Uterus (tissue), 3 donors: ENCODE measurements at regions not wholly inside any gene's neighbourhood (a gene's known extent, or its start where the extent isn't known, plus 50 kb on each side); places are given as distances from the start of the nearest gene placed in this dataset.

Experiments
- DNase-seq, 2 donors: peaks; one replicate each; pipeline ENCODE4 v3.0.0-alpha.2; 2019 to 2020
- H3K27ac ChIP-seq, 2 donors: fragments of 200-600 bp; sonication (generic); 1 replicate in 1 of 2; 2 replicates in 1 of 2; pipeline ENCODE4 v1.5.1; 2016 to 2018
- H3K27me3 ChIP-seq, 2 donors: fragments of 200-600 bp; sonication (generic); one replicate each; pipeline ENCODE4 v1.5.1; 2018 to 2019; ENCODE audit warnings: control low read depth in 1 of 2
- H3K36me3 ChIP-seq, 2 donors: fragments of 200-600 bp; sonication (generic); one replicate each; pipeline ENCODE4 v1.5.1; 2019; ENCODE audit warnings: control low read depth in 1 of 2
- H3K4me1 ChIP-seq, 2 donors: fragments of 200-600 bp; sonication (generic); one replicate each; pipeline ENCODE4 v1.5.1; 2018 to 2019; ENCODE audit warnings: control low read depth in 1 of 2
- H3K4me3 ChIP-seq, 2 donors: fragments of 200-600 bp; sonication (generic); 1 replicate in 1 of 2; 2 replicates in 1 of 2; pipeline ENCODE4 v1.5.1; 2018 to 2019; ENCODE audit warnings: mild to moderate bottlenecking in 1 of 2
- H3K9me3 ChIP-seq, 2 donors: fragments of 200-600 bp; sonication (generic); one replicate each; pipeline ENCODE4 v1.5.1; 2019; ENCODE audit warnings: control low read depth in 1 of 2
- POLR2A ChIP-seq, 2 donors: fragments of 450-650 bp; IDR thresholded peaks; one replicate each; pipeline ENCODE4 v1.6.1; 2016; ENCODE audit warnings: antibody characterized with exemption in 2 of 2, mild to moderate bottlenecking in 1 of 2, moderate library complexity in 1 of 2
- intact Hi-C: fragments of 100-400 bp; cut with DNase I; formaldehyde crosslinking; loops from one replicate; pipeline ENCODE4 v1.15.1; 2023; ENCODE audit warnings: low total_unique reads
- TF ChIP-seq, protein P1 (sequence below), 4 experiments: fragments of 200-600 bp in 2 of 4; fragments of 450-650 bp in 2 of 4; sonication (generic) in 2 of 4; IDR thresholded peaks; one replicate each; pipeline ENCODE4 v1.5.1; 2016 to 2019; ENCODE audit warnings: antibody characterized with exemption in 4 of 4, mild to moderate bottlenecking in 2 of 4, moderate library complexity in 1 of 4
- donor health status: DM: yes; HTN: yes; CAD: no.

DNA sequence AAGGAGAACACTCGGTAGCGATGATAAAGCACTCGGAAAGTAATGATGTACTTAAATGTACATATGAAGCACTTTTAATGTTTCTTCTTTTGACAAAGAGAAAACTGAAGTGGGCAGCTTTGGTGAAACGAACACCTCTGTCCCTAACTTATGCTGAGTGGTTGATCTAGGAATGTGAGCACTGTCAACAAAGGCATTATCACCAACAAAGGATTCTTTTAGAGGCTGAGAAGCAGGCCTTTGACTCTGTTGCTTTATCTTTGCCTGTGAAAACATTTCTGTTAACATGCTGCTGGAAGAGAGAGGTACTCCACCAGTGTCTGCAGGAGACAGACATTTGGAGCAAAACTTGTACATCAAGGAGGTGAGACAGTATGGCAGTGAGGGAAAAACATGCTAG, 103.2 kb upstream of the VRK1 start:
- H3K4me1 ChIP-seq, result no peaks in the 10 kb centered on the region
- intact Hi-C loops, result no loop called here
- no peak overlapping the region for H3K4me3 ChIP-seq
- no peaks in the 10 kb centered on the region for H3K9me3 ChIP-seq
- DNase-seq, result no peak
- no peaks in the 10 kb centered on the region for H3K27me3 ChIP-seq
- TF ChIP-seq, protein P1, sequence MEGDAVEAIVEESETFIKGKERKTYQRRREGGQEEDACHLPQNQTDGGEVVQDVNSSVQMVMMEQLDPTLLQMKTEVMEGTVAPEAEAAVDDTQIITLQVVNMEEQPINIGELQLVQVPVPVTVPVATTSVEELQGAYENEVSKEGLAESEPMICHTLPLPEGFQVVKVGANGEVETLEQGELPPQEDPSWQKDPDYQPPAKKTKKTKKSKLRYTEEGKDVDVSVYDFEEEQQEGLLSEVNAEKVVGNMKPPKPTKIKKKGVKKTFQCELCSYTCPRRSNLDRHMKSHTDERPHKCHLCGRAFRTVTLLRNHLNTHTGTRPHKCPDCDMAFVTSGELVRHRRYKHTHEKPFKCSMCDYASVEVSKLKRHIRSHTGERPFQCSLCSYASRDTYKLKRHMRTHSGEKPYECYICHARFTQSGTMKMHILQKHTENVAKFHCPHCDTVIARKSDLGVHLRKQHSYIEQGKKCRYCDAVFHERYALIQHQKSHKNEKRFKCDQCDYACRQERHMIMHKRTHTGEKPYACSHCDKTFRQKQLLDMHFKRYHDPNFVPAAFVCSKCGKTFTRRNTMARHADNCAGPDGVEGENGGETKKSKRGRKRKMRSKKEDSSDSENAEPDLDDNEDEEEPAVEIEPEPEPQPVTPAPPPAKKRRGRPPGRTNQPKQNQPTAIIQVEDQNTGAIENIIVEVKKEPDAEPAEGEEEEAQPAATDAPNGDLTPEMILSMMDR (IDR thresholded peaks at IDR 0.05), result no peak
- TF ChIP-seq POLR2A (IDR thresholded peaks at IDR 0.05), result no peak
- no peak overlapping the region for H3K27ac ChIP-seq
- no peaks in the 10 kb centered on the region for H3K36me3 ChIP-seq

DNA sequence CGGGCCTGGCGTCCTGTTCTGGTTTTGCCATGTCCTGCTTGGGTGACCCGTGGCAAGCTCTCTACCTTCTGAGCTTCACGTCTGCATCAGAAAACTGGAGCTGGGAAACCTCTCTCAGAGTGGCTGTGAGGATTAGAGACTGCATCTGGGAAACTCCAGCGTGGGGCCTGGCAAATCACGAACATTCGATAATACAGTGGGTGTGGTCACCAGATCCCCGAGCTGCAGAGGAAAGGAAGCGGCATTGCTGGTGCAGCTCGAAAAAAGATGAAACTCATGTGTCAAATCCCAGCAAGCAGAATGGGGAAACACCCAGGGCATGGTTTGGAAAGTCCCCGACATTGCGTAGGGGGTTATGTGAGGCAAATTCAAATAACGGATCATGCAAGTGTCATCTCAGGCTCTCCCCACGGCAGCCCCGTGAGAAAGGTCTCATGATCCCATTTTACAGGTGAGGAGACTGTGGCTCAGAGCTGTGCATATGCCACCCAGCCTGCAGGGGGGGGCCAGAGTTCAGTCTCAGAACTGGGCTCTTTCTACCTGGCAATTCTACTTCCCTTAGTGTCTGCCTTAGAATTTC, 98.1 kb upstream of the VRK1 start:
- intact Hi-C loops, result no loop called here
- TF ChIP-seq POLR2A (IDR thresholded peaks at IDR 0.05), result no peak
- TF ChIP-seq, protein P1 (IDR thresholded peaks at IDR 0.05), result no peak

DNA sequence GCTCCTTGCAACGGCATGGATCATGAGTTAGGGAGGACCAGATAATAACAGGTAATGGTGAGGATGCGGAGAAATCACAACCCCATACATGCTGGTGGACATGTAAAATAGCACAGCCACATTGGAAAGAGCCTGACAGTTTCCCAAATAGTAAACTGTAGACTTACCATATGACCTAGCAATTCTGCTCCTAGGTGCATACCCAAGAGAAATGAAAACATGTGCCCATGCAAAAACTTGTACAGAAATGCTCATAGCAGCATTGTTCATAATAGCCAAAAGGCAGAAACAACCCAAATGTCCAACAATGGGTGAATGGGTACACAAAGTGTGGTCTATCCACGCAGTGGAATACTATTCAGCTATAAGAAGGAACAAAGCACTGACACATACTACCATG, 97.5 kb upstream of the VRK1 start:
- Histone ChIP-seq H3K4me3 (no peak overlapping the region), H3K27me3 (no peaks in the 10 kb centered on the region), H3K27ac (no peak overlapping the region), H3K4me1 (no peaks in the 10 kb centered on the region), H3K9me3 (no peaks in the 10 kb centered on the region), H3K36me3 (no peaks in the 10 kb centered on the region)
- intact Hi-C loops, result no loop called here
- TF ChIP-seq POLR2A (IDR thresholded peaks at IDR 0.05), result no peak
- TF ChIP-seq, protein P1 (IDR thresholded peaks at IDR 0.05), result no peak
- DNase-seq, result no peak

More for the DNA sequence above, 98.1 kb upstream of the VRK1 start:
- H3K9me3 ChIP-seq, result no peaks in the 10 kb centered on the region
- no peaks in the 10 kb centered on the region for H3K27me3 ChIP-seq
- H3K36me3 ChIP-seq, result no peaks in the 10 kb centered on the region
- H3K4me3 ChIP-seq, result no peak overlapping the region
- no peak for DNase-seq
- H3K27ac ChIP-seq, result no peak overlapping the region
- no peaks in the 10 kb centered on the region for H3K4me1 ChIP-seq

DNA sequence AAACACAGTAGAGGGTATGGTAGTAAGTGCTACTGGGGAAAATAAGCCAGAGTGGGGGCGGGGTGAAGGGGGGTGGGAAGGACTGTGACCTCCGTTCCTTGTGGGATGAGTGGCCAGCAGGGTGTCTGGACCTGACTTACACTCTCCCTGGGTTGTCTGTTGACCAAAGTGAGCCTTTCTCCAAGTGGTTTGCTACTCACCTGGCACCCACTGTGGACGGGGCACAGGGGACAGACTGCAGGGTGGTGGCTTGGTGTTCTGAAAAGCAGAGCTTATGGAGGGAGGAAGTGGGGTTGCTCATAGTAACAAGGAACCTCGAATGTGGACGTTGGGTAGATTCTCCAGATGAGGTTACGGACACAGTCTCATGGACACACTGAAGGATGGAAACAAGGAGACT, 94.4 kb upstream of the VRK1 start:
- Histone ChIP-seq H3K9me3 (no peaks in the 10 kb centered on the region), H3K27me3 (no peaks in the 10 kb centered on the region), H3K4me1 (no peaks in the 10 kb centered on the region), H3K36me3 (no peaks in the 10 kb centered on the region), H3K27ac (no peak overlapping the region), H3K4me3 (no peak overlapping the region)
- no peak for DNase-seq
- intact Hi-C loops, result no loop called here
- TF ChIP-seq POLR2A (IDR thresholded peaks at IDR 0.05), result no peak
- TF ChIP-seq, protein P1 (IDR thresholded peaks at IDR 0.05), result no peak

GRCh38 chr14:96705422-96706092, 91.6 kb upstream of the VRK1 start:
- Histone ChIP-seq H3K27me3 (no peaks in the 10 kb centered on the region), H3K9me3 (no peaks in the 10 kb centered on the region), H3K36me3 (no peaks in the 10 kb centered on the region), H3K4me3 (no peak overlapping the region), H3K4me1 (no peaks in the 10 kb centered on the region), H3K27ac (no peak overlapping the region)
- no peak for TF ChIP-seq POLR2A (IDR thresholded peaks at IDR 0.05)
- intact Hi-C loops, result no loop called here
- no peak for DNase-seq
